Keratinocyte (primary cell): ENCODE measurements at regions not wholly inside any gene's neighbourhood (a gene's known extent, or its start where the extent isn't known, plus 50 kb on each side); places are given as distances from the start of the nearest gene placed in this dataset.

Experiments
- DNase-seq: peaks from one replicate; pipeline ENCODE4 v3.0.0-alpha.2; 2011; ENCODE audit warnings: low read depth, missing footprints, low spot score
- FAIRE-seq: peaks from 2 replicates; lab custom pipeline; 2011; peaks lifted over from hg19 to GRCh38; lab: Jason Lieb, UNC
- H2AFZ ChIP-seq: 2 replicates; pipeline ENCODE4 v1.6.0; 2012; ENCODE audit warnings: low read length, control low read depth, inconsistent platforms; ENCODE audit not compliant: control insufficient read depth
- H3K27ac ChIP-seq: 2 replicates; pipeline ENCODE4 v1.5.1; 2011; ENCODE audit warnings: low read length; ENCODE audit not compliant: control insufficient read depth, insufficient read depth
- H3K27me3 ChIP-seq: 3 replicates; pipeline ENCODE4 v1.6.0; 2011; ENCODE audit warnings: low read length; ENCODE audit not compliant: control insufficient read depth, insufficient read depth; ENCODE audit errors: extremely low read depth
- H3K36me3 ChIP-seq, 2 experiments: 2 replicates in 1 of 2; 3 replicates in 1 of 2; pipeline ENCODE4 v1.5.1; 2011; ENCODE audit warnings: low read length in 2 of 2, mild to moderate bottlenecking in 1 of 2; ENCODE audit not compliant: control insufficient read depth in 2 of 2, insufficient read depth in 2 of 2; ENCODE audit errors: extremely low read depth in 1 of 2
- H3K4me1 ChIP-seq: 3 replicates; pipeline ENCODE4 v1.5.1; 2011; ENCODE audit warnings: low read length; ENCODE audit not compliant: control insufficient read depth, insufficient read depth; ENCODE audit errors: extremely low read depth
- H3K4me2 ChIP-seq: 3 replicates; pipeline ENCODE4 v1.6.0; 2011; ENCODE audit warnings: low read depth, low read length; ENCODE audit not compliant: control insufficient read depth, insufficient read depth; ENCODE audit errors: extremely low read depth
- H3K4me3 ChIP-seq, 3 experiments: fragments of 200-600 bp in 1 of 3; sonication (generic) in 1 of 3; 2 replicates in 2 of 3; 3 replicates in 1 of 3; pipeline ENCODE4 v1.5.1; 2011 to 2016; ENCODE audit warnings: low read length in 3 of 3, mild to moderate bottlenecking in 3 of 3, control low read depth in 2 of 3, inconsistent platforms in 1 of 3, low read depth in 1 of 3, mixed read lengths in 1 of 3, mixed run types in 1 of 3, moderate library complexity in 1 of 3; ENCODE audit not compliant: control insufficient read depth in 2 of 3, insufficient read depth in 2 of 3; ENCODE audit errors: extremely low read depth in 1 of 3
- H3K79me2 ChIP-seq: 2 replicates; pipeline ENCODE4 v1.6.0; 2012; ENCODE audit warnings: low read length; ENCODE audit not compliant: control insufficient read depth, insufficient read depth
- H3K9ac ChIP-seq: 3 replicates; pipeline ENCODE4 v1.6.0; 2011; ENCODE audit warnings: low read length; ENCODE audit not compliant: control insufficient read depth, insufficient read depth; ENCODE audit errors: extremely low read depth
- H3K9me1 ChIP-seq: 3 replicates; pipeline ENCODE4 v1.6.0; 2011; ENCODE audit warnings: low read length; ENCODE audit not compliant: control insufficient read depth, insufficient read depth; ENCODE audit errors: extremely low read depth
- H3K9me3 ChIP-seq: 2 replicates; pipeline ENCODE4 v1.5.1; 2012; ENCODE audit warnings: low read depth, low read length; ENCODE audit not compliant: control insufficient read depth
- H4K20me1 ChIP-seq: 3 replicates; pipeline ENCODE4 v1.6.0; 2011; ENCODE audit warnings: low read length; ENCODE audit not compliant: control insufficient read depth, insufficient read depth; ENCODE audit errors: extremely low read depth
- CTCF ChIP-seq, 3 experiments: IDR thresholded peaks in 1 of 3; conservative IDR thresholded peaks in 1 of 3; optimal IDR thresholded peaks in 1 of 3; 2 replicates in 2 of 3; 3 replicates in 1 of 3; pipeline versions ENCODE3 to v1.5.1; 2011; ENCODE audit warnings: low read length in 3 of 3, mild to moderate bottlenecking in 3 of 3, moderate library complexity in 2 of 3, control low read depth in 1 of 3, inconsistent platforms in 1 of 3; ENCODE audit not compliant: insufficient read depth in 2 of 3; ENCODE audit errors: extremely low read depth in 1 of 3
- EZH2 ChIP-seq: IDR thresholded peaks from one replicate; pipeline ENCODE4 v1.6.1; 2012; ENCODE audit warnings: inconsistent platforms, mild to moderate bottlenecking, low read length, moderate library complexity
- dilution Hi-C: fragments of 300-500 bp; cut with MboI; formaldehyde crosslinking; loops from one replicate; pipeline ENCODE4 v1.7.0; 2020; ENCODE audit warnings: low sequenced_read_pairs; ENCODE audit not compliant: extremely low pct_ligation_motif_present

DNA sequence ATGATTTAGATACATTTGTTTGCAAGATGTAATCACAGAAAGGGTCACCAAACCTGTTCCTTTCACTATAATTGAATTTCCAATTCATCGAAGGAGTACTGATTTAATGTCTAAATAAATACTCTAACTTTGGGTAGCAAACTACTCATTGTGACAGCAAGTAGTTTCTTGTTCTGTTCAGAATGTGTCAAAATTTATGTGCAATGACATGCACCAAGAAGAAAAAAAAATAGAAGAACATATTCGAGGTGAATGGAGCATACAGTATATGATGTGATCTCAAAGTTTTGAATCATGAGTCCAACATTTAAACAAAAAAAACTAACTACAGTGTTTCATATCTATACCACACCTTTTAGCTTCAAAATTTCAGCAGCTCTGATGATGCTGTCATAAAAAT is 583.6 kb upstream of the MMS22L start:
- dilution Hi-C loops: no loop called here
- peaks cover 12% of the 10 kb centered on the region for H3K4me1 ChIP-seq
- TF ChIP-seq EZH2 (no peak), CTCF (optimal IDR thresholded peaks at IDR 0.05 in 1 of 3, IDR thresholded peaks at IDR 0.05 in 1 of 3, conservative IDR thresholded peaks at IDR 0.05 in 1 of 3; ENCODE audit: extremely low read depth in 1 of 3, insufficient read depth in 2 of 3, low read length in 3 of 3) (no peak)

GRCh38 chr6:97867177-97867576 is 584.2 kb upstream of the MMS22L start:
- Histone ChIP-seq H3K4me1 (peaks cover 12% of the 10 kb centered on the region), H3K27ac (no peak overlapping the region), H3K4me3 (no peak overlapping the region), H3K4me2 (no peak overlapping the region), H3K36me3 (no peaks in the 10 kb centered on the region), H3K27me3 (no peaks in the 10 kb centered on the region), H4K20me1 (no peaks in the 10 kb centered on the region), H3K9ac (no peak overlapping the region), H2AFZ (no peak overlapping the region), H3K9me3 (no peaks in the 10 kb centered on the region), H3K9me1 (no peaks in the 10 kb centered on the region), H3K79me2 (no peaks in the 10 kb centered on the region)
- no peak for TF ChIP-seq CTCF (optimal IDR thresholded peaks at IDR 0.05 in 1 of 3, IDR thresholded peaks at IDR 0.05 in 1 of 3, conservative IDR thresholded peaks at IDR 0.05 in 1 of 3; ENCODE audit: extremely low read depth in 1 of 3, insufficient read depth in 2 of 3, low read length in 3 of 3)
- TF ChIP-seq EZH2: no peak
- FAIRE-seq (no peak), DNase-seq (no peak)
- dilution Hi-C loops: no loop called here

More for the DNA sequence above, 583.6 kb upstream of the MMS22L start:
- H3K27ac ChIP-seq: no peak overlapping the region
- H3K27me3 ChIP-seq: no peaks in the 10 kb centered on the region
- FAIRE-seq: no peak
- H3K9me1 ChIP-seq: no peaks in the 10 kb centered on the region
- H4K20me1 ChIP-seq: no peaks in the 10 kb centered on the region
- no peaks in the 10 kb centered on the region for H3K79me2 ChIP-seq
- H3K9me3 ChIP-seq: no peaks in the 10 kb centered on the region
- no peak overlapping the region for H3K4me2 ChIP-seq
- no peak overlapping the region for H3K4me3 ChIP-seq
- no peaks in the 10 kb centered on the region for H3K36me3 ChIP-seq
- no peak overlapping the region for H2AFZ ChIP-seq
- no peak overlapping the region for H3K9ac ChIP-seq
- no peak for DNase-seq
